ENCODE measurements at regions not wholly inside any gene's neighbourhood (a gene's known extent, or its start where the extent isn't known, plus 50 kb on each side); places are given as distances from the start of the nearest gene placed in this dataset.

DNA sequence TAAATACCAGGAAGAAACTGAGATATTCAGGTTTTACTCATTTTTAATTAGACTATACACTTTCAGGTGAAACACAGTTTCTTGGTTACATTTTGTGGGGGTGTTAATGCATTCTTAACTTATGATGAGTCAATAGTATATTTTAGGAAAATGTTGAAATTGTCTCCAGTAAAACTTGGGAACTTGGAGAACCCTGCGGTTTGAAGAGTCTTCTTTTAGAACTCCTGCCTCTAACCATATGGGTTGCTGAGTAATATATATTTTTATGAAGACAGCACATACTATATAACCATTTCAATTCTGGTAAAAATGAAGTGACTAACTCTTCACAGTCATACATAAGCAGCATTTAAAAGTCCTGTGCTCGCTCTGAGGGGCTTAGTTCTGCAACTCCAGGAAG is 308.2 kb upstream of the LRATD1 start:
- TF ChIP-seq, protein P1, sequence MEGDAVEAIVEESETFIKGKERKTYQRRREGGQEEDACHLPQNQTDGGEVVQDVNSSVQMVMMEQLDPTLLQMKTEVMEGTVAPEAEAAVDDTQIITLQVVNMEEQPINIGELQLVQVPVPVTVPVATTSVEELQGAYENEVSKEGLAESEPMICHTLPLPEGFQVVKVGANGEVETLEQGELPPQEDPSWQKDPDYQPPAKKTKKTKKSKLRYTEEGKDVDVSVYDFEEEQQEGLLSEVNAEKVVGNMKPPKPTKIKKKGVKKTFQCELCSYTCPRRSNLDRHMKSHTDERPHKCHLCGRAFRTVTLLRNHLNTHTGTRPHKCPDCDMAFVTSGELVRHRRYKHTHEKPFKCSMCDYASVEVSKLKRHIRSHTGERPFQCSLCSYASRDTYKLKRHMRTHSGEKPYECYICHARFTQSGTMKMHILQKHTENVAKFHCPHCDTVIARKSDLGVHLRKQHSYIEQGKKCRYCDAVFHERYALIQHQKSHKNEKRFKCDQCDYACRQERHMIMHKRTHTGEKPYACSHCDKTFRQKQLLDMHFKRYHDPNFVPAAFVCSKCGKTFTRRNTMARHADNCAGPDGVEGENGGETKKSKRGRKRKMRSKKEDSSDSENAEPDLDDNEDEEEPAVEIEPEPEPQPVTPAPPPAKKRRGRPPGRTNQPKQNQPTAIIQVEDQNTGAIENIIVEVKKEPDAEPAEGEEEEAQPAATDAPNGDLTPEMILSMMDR (IDR thresholded peaks at IDR 0.05; ENCODE audit: borderline replicate concordance, extremely low read depth, low read length, poor library complexity, severe bottlenecking), result no peak
- no peak for TF ChIP-seq EZH2 (IDR thresholded peaks at IDR 0.05; ENCODE audit: borderline replicate concordance, low read depth, low read length, severe bottlenecking)
